A673 (cell line): ENCODE measurements at regions not wholly inside any gene's neighbourhood (a gene's known extent, or its start where the extent isn't known, plus 50 kb on each side); places are given as distances from the start of the nearest gene placed in this dataset.

Source experiments
- CTCF ChIP-seq: fragments of 300-800, 200-600 bp; sonication (generic); conservative IDR thresholded peaks from 2 replicates; pipeline ENCODE4 v1.5.1; 2017; ENCODE audit warnings: low read depth, mild to moderate bottlenecking, antibody characterized with exemption, low read length, moderate library complexity, mixed read lengths
- EZH2 ChIP-seq: fragments of 200-600 bp; sonication (generic); IDR thresholded peaks from 2 replicates; pipeline ENCODE4 v1.6.1; 2017; ENCODE audit warnings: borderline replicate concordance, low read depth, mild to moderate bottlenecking, mixed read lengths, antibody characterized with exemption, low read length; ENCODE audit not compliant: poor library complexity, severe bottlenecking

- no peak for TF ChIP-seq CTCF
- TF ChIP-seq EZH2 = no peak
These were observed 356.7 kb downstream of the PDCD6IP start for GRCh38 chr3:34155108-34155507.
